D341Med (cell line): ENCODE measurements at regions not wholly inside any gene's neighbourhood (a gene's known extent, or its start where the extent isn't known, plus 50 kb on each side); places are given as distances from the start of the nearest gene placed in this dataset.

Source experiments
- DNase-seq: peaks from one replicate; pipeline ENCODE4 v3.0.0; 2012; ENCODE audit warnings: low spot score

GRCh38 chr11:19365743-19366410 is 125.1 kb upstream of the E2F8 start:
- no peak for DNase-seq

- DNase-seq, result no peak
Measured at GRCh38 chr11:19359221-19360000, 118.7 kb upstream of the E2F8 start.

- DNase-seq, result no peak
Measured at GRCh38 chr11:19357943-19358342, 117.2 kb upstream of the E2F8 start.

GRCh38 chr11:19355601-19356000 is 114.9 kb upstream of the E2F8 start:
- no peak for DNase-seq

GRCh38 chr11:19353287-19353850 is 112.6 kb upstream of the E2F8 start:
- no peak for DNase-seq

- no peak for DNase-seq
Measured at GRCh38 chr11:19352771-19353160, 112.0 kb upstream of the E2F8 start.

- no peak for DNase-seq
Measured at GRCh38 chr11:19352072-19352770, 111.5 kb upstream of the E2F8 start.

GRCh38 chr11:19351426-19351825 is 110.7 kb upstream of the E2F8 start:
- DNase-seq, result no peak

- DNase-seq, result no peak
Measured at GRCh38 chr11:19350160-19350559, 109.4 kb upstream of the E2F8 start.

GRCh38 chr11:19349340-19350025 is 108.7 kb upstream of the E2F8 start:
- DNase-seq, result no peak

- no peak for DNase-seq
Measured at GRCh38 chr11:19347911-19348310, 107.2 kb upstream of the E2F8 start.

GRCh38 chr11:19345848-19346681 is 105.3 kb upstream of the E2F8 start:
- peak; percentile 49 for DNase-seq

- DNase-seq, result peak; percentile 31
Measured at GRCh38 chr11:19345519-19345847, 104.7 kb upstream of the E2F8 start.

GRCh38 chr11:19344661-19345518 is 104.1 kb upstream of the E2F8 start:
- peak; percentile 44 for DNase-seq

GRCh38 chr11:19342036-19342435 is 101.3 kb upstream of the E2F8 start:
- DNase-seq, result no peak

GRCh38 chr11:19338375-19338774 is 97.6 kb upstream of the E2F8 start:
- no peak for DNase-seq

- DNase-seq, result no peak
Measured at GRCh38 chr11:19337779-19338178, 97.0 kb upstream of the E2F8 start.

- DNase-seq, result no peak
Measured at GRCh38 chr11:19336331-19336730, 95.6 kb upstream of the E2F8 start.

- DNase-seq, result no peak
Measured at GRCh38 chr11:19332476-19332875, 91.7 kb upstream of the E2F8 start.

GRCh38 chr11:19330416-19330815 is 89.7 kb upstream of the E2F8 start:
- DNase-seq, result no peak
